RWPE2 (cell line): ENCODE measurements at regions not wholly inside any gene's neighbourhood (a gene's known extent, or its start where the extent isn't known, plus 50 kb on each side); places are given as distances from the start of the nearest gene placed in this dataset.

Experiments
- ATAC-seq: fragments of 200-7000 bp; cut with Tn5 transposase; 3 replicates; pipeline ENCODE4 v1.9.1; 2021; ENCODE audit warnings: low read depth
- DNase-seq: peaks from one replicate; pipeline ENCODE4 v3.0.0-alpha.2; 2020; ENCODE audit warnings: low spot score
- H3K27ac ChIP-seq: fragments of 450-650 bp; 2 replicates; pipeline ENCODE4 v1.5.1; 2017; ENCODE audit warnings: mild to moderate bottlenecking; ENCODE audit not compliant: poor library complexity, severe bottlenecking
- H3K27me3 ChIP-seq: fragments of 250-450 bp; sonication (Bioruptor Pico); 2 replicates; pipeline ENCODE4 v1.5.1; 2021; ENCODE audit warnings: mild to moderate bottlenecking, moderate library complexity; ENCODE audit not compliant: insufficient read depth, poor library complexity, severe bottlenecking
- H3K36me3 ChIP-seq: fragments of 250-450 bp; sonication (Bioruptor Pico); 2 replicates; pipeline ENCODE4 v1.5.1; 2020; ENCODE audit warnings: low read depth, mild to moderate bottlenecking, moderate library complexity
- H3K4me1 ChIP-seq: fragments of 250-450 bp; sonication (Bioruptor Pico); 2 replicates; pipeline ENCODE4 v1.5.1; 2021; ENCODE audit warnings: mild to moderate bottlenecking, moderate library complexity; ENCODE audit not compliant: insufficient read depth, poor library complexity, severe bottlenecking
- H3K4me3 ChIP-seq: fragments of 250-450 bp; sonication (Bioruptor Pico); 2 replicates; pipeline ENCODE4 v1.5.1; 2021; ENCODE audit warnings: mild to moderate bottlenecking, moderate library complexity; ENCODE audit not compliant: severe bottlenecking
- H3K9me3 ChIP-seq: fragments of 250-450 bp; sonication (Bioruptor Pico); 2 replicates; pipeline ENCODE4 v1.5.1; 2021; ENCODE audit warnings: mild to moderate bottlenecking, moderate library complexity; ENCODE audit not compliant: severe bottlenecking
- CTCF ChIP-seq: fragments of 450-650 bp; IDR thresholded peaks from one replicate; pipeline ENCODE4 v1.5.1; 2017; ENCODE audit warnings: mild to moderate bottlenecking, moderate library complexity; ENCODE audit not compliant: poor library complexity, severe bottlenecking

DNA sequence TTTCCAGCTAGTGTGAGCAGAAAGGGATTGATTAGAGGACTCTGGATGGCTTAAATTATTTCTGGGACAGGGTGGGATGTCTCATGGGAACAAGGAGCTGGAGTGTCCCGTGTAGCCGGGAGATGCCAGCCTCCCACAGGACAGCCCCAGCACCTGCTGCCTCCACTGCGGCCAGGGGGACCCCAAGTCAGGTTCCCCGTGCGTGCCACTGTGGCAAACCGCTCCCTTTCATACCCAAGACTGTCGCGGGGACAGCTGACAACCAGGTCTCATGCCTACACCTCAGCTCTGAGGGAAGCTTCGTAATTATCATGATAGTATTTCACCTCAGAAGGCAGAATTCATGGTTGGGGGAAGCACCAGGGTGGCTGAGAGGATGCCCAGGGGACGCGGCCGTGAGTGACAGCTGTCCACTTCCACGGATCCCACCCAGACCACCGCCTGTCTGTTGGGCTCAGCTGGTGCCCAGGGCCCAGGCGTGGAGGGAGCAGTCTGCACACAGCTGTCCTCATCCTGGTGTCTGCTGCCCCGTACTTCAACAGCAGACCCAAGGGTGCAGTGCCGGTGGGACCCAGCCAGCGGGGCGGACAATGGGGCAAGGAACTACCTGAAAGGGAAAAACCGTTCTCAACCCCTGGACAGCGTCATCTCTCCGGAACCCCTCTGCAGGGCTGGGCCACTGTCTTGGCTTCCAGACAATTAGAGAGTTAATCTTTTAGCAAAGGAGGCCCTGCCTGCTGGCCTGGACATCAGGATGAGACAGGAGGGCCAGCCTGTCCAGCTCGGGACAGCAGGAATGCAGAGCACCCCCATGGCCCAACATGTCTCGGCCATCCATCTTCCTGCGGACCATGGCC is 166.9 kb downstream of the OLFM1 start:
- no peak for ATAC-seq
- H3K27me3 ChIP-seq = peaks cover 11% of the 10 kb centered on the region
- TF ChIP-seq CTCF = no peak

GRCh38 chr9:135255033-135255840 is 167.8 kb downstream of the OLFM1 start:
- no peak for ATAC-seq

More for the DNA sequence above, 166.9 kb downstream of the OLFM1 start:
- H3K27ac ChIP-seq = no peak overlapping the region
- no peaks in the 10 kb centered on the region for H3K36me3 ChIP-seq
- peak; percentile 47 for DNase-seq
- no peaks in the 10 kb centered on the region for H3K4me1 ChIP-seq
- H3K4me3 ChIP-seq = no peak overlapping the region
- no peaks in the 10 kb centered on the region for H3K9me3 ChIP-seq

DNA sequence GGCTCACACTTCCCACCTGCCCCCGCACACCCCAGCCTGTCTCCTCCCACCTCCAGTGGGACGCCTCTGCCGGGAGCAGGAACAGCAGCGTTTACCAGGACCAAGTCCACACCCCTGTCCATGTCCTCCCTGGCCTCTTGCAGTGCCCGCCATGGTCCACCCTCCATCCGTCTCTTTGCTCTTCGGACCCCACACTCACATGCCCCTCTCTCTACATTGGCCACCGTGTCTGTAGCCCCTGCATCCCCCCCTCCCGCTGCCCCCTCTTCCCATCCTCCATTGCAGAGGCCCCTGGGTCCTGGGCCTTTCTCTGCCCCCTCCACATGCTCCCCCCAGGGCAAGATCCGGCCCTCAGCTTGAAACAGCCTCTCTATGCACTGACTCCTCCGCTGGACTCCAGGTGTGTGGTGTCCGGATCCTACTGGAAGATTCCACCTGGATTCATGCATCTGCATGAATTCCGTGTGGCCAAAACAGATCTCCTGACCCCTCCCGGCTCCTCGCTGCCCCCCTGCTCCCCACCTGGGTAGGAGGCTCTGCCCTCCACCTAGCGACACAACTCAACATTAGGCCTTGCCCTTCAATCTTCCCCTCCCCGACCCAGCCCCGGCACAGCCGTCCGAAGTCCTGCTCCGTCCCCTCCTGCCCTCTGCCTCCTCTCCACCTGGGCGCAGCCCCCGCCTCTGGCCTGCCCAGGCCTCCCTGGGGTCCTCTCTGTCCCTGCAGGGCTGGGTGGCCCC is 168.5 kb downstream of the OLFM1 start:
- Histone ChIP-seq H3K27ac (no peak overlapping the region), H3K27me3 (peaks cover 17% of the 10 kb centered on the region), H3K36me3 (no peaks in the 10 kb centered on the region), H3K9me3 (no peaks in the 10 kb centered on the region), H3K4me1 (no peaks in the 10 kb centered on the region), H3K4me3 (no peak overlapping the region)
- no peak for ATAC-seq
- peak; percentile 42 for DNase-seq
- no peak for TF ChIP-seq CTCF

More at GRCh38 chr9:135255033-135255840, 167.8 kb downstream of the OLFM1 start:
- Histone ChIP-seq H3K4me3 (no peak overlapping the region), H3K9me3 (no peaks in the 10 kb centered on the region), H3K36me3 (no peaks in the 10 kb centered on the region), H3K27me3 (peaks cover 14% of the 10 kb centered on the region), H3K4me1 (no peaks in the 10 kb centered on the region), H3K27ac (no peak overlapping the region)
- no peak for TF ChIP-seq CTCF
- DNase-seq = peak; percentile 52

DNA sequence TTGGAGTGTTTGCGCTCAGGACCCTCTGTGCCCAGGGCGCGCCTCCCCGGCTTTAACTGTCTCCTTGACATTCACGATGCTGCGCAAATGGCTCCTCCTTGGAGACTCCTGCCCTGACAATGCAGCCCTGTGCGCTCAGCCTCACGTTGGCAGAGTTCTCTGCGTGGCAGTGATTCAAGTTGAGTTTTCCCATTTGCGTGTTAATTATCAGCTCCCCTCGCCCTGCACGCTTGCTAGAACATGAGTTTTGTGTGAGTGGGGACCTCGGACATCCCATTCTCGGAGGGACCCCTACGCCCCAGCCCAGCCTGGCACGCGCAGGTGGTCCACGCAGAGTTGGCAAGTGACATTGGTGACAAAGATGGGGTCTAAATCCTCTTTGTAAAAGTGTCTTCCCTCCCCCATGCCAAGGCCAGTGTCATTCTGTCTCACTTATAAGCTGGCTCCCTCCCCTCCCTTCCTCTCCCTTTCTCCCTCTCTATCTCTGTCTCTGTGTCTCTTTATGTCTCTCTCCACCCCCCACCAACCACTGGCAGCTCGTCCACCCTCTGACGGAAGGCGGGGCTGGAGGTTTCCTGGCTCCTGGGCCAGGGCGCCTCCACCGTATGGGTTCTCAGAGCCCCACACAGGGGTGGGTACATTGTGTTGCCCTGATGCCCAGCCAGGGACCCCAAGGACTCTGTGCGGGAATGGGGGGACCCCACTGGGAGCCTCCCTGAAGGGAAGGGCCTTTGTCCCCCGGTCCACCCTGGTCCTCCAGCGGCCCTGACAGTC is 169.3 kb downstream of the OLFM1 start:
- Histone ChIP-seq H3K4me1 (no peaks in the 10 kb centered on the region), H3K9me3 (no peaks in the 10 kb centered on the region), H3K4me3 (no peak overlapping the region), H3K27ac (no peak overlapping the region), H3K27me3 (peaks cover 17% of the 10 kb centered on the region), H3K36me3 (no peaks in the 10 kb centered on the region)
- DNase-seq (peak; percentile 49), ATAC-seq (no peak)
- no peak for TF ChIP-seq CTCF
